ENCODE measurements at regions not wholly inside any gene's neighbourhood (a gene's known extent, or its start where the extent isn't known, plus 50 kb on each side); places are given as distances from the start of the nearest gene placed in this dataset.

- peaks cover 43% of the 10 kb centered on the region for H3K9me3 Mint-ChIP-seq
- no peak overlapping the region for H3K27ac Mint-ChIP-seq
- H3K4me1 Mint-ChIP-seq (ENCODE audit: low read depth) = no peaks in the 10 kb centered on the region
- H3K27me3 Mint-ChIP-seq (ENCODE audit: insufficient read depth) = no peaks in the 10 kb centered on the region
- no peak for DNase-seq
- H3K4me3 Mint-ChIP-seq = no peak overlapping the region
- TF ChIP-seq, protein P1, sequence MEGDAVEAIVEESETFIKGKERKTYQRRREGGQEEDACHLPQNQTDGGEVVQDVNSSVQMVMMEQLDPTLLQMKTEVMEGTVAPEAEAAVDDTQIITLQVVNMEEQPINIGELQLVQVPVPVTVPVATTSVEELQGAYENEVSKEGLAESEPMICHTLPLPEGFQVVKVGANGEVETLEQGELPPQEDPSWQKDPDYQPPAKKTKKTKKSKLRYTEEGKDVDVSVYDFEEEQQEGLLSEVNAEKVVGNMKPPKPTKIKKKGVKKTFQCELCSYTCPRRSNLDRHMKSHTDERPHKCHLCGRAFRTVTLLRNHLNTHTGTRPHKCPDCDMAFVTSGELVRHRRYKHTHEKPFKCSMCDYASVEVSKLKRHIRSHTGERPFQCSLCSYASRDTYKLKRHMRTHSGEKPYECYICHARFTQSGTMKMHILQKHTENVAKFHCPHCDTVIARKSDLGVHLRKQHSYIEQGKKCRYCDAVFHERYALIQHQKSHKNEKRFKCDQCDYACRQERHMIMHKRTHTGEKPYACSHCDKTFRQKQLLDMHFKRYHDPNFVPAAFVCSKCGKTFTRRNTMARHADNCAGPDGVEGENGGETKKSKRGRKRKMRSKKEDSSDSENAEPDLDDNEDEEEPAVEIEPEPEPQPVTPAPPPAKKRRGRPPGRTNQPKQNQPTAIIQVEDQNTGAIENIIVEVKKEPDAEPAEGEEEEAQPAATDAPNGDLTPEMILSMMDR (IDR thresholded peaks at IDR 0.05) = no peak
- H3K36me3 Mint-ChIP-seq (ENCODE audit: low read depth) = no peaks in the 10 kb centered on the region
These were observed 516.1 kb upstream of the MAN1A1 start for GRCh38 chr6:119865466-119866350.

GRCh38 chr6:119862719-119863118, 513.2 kb upstream of the MAN1A1 start:
- Mint-ChIP-seq H3K9me3 (peaks cover 56% of the 10 kb centered on the region), H3K27ac (no peak overlapping the region), H3K27me3 (ENCODE audit: insufficient read depth) (no peaks in the 10 kb centered on the region)

GRCh38 chr6:119858901-119859300, 509.3 kb upstream of the MAN1A1 start:
- Mint-ChIP-seq H3K4me3 (no peak overlapping the region), H3K9me3 (peaks cover 46% of the 10 kb centered on the region), H3K4me1 (ENCODE audit: low read depth) (no peaks in the 10 kb centered on the region), H3K27me3 (ENCODE audit: insufficient read depth) (no peaks in the 10 kb centered on the region), H3K36me3 (ENCODE audit: low read depth) (peaks cover 5% of the 10 kb centered on the region; the same call in 1 of the 2 replicates), H3K27ac (no peak overlapping the region)
- DNase-seq = no peak
- TF ChIP-seq, protein P1 (IDR thresholded peaks at IDR 0.05) = no peak

More at GRCh38 chr6:119862719-119863118, 513.2 kb upstream of the MAN1A1 start:
- Mint-ChIP-seq H3K36me3 (ENCODE audit: low read depth) (no peaks in the 10 kb centered on the region), H3K4me1 (ENCODE audit: low read depth) (no peaks in the 10 kb centered on the region), H3K4me3 (no peak overlapping the region)
- DNase-seq = no peak
- TF ChIP-seq, protein P1 (IDR thresholded peaks at IDR 0.05) = no peak

DNA sequence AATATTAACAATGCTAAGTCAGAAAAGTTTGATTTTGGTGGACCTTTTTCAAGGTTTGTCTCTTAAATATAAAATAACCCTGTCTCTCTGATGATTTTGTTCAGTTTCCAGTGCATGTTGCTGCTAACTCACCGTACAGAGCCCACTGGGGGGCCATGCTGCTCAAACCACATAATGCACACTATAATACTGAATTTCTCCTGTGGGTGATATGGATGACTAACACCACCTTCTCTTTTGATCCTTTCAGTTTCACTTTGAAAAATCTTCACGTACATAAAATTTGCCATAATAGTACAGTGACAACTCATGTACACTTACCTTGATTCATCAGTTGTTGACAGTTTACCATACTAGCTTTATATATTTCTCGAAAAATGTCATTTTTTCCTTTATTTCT, 506.6 kb upstream of the MAN1A1 start:
- DNase-seq = no peak
- Mint-ChIP-seq H3K9me3 (peaks cover 41% of the 10 kb centered on the region), H3K36me3 (ENCODE audit: low read depth) (peaks cover 5% of the 10 kb centered on the region; the same call in 1 of the 2 replicates), H3K4me3 (no peak overlapping the region), H3K27me3 (ENCODE audit: insufficient read depth) (no peaks in the 10 kb centered on the region), H3K27ac (no peak overlapping the region), H3K4me1 (ENCODE audit: low read depth) (no peaks in the 10 kb centered on the region)
- TF ChIP-seq, protein P1 (IDR thresholded peaks at IDR 0.05) = no peak

DNA sequence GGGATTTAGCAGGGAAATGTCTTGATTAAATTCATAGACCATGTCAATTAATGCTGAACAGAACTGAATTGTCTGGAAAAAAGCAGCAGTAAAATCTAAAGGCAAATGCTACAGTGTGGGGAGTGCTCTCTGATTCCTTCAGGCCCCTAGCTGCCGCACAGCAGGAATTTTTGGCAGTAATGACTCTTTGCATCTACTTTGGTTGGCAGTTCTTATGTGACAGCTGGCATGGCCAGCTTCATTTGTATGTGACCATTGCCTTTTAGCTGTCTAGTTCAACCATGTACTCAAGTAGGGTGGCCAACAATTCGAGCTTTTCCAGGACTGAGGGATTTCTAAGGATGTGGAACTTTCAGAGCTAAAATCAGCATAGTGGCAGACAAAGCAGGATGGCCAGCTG, 499.1 kb upstream of the MAN1A1 start:
- TF ChIP-seq, protein P1 (IDR thresholded peaks at IDR 0.05) = no peak
- Mint-ChIP-seq H3K4me1 (ENCODE audit: low read depth) (no peaks in the 10 kb centered on the region), H3K27me3 (ENCODE audit: insufficient read depth) (no peaks in the 10 kb centered on the region), H3K27ac (no peak overlapping the region), H3K36me3 (ENCODE audit: low read depth) (no peaks in the 10 kb centered on the region), H3K9me3 (peaks cover 18% of the 10 kb centered on the region), H3K4me3 (no peak overlapping the region)
- no peak for DNase-seq

Data from HFFc6 (cell line).